ENCODE measurements at regions not wholly inside any gene's neighbourhood (a gene's known extent, or its start where the extent isn't known, plus 50 kb on each side); places are given as distances from the start of the nearest gene placed in this dataset.

DNA sequence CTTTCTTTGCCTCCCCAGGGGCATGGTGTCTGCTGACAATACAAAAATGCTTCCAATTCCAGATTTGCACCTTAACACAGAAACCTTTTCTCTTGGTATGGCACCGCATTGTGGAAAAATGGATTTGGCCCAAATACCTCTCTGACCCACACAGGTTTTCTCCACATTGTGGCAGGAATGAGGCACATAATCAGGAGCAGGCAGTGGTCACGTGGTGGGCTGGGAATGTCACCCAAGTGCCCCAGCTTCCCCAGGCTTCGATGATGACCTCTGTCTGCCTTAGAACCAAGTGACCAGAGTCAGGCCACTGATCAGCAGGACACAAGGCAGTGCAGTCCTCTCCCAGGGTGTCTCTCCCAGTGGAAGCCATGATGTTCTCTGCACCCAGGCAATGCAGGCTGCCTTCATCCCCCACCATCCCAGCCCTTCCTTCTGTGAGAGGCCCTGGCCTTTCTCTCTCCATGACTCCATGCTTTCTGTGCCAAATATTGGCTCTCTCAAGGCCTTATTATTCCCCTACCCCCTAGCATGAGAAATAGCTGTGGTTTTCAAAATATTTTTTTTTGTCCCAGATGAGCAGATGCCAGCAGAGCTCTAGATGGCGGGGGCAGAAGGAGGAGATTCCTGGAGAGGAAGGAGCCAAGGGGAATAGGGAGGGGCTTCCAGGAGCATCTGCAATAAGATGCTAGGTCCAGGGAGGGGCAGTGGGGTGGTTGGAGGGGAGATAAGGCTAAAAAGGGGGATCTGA lies 198.9 kb downstream of the ACKR3 start:
- DNase-seq: no peak
- peaks cover 2% of the 10 kb centered on the region for H3K4me1 ChIP-seq (ENCODE audit: insufficient read depth)
- H3K27me3 ChIP-seq: no peaks in the 10 kb centered on the region
- no peak overlapping the region for H3K4me3 ChIP-seq
- no peaks in the 10 kb centered on the region for H3K9me3 ChIP-seq
- no peak for TF ChIP-seq POLR2A (IDR thresholded peaks at IDR 0.05)
- TF ChIP-seq, protein P1, sequence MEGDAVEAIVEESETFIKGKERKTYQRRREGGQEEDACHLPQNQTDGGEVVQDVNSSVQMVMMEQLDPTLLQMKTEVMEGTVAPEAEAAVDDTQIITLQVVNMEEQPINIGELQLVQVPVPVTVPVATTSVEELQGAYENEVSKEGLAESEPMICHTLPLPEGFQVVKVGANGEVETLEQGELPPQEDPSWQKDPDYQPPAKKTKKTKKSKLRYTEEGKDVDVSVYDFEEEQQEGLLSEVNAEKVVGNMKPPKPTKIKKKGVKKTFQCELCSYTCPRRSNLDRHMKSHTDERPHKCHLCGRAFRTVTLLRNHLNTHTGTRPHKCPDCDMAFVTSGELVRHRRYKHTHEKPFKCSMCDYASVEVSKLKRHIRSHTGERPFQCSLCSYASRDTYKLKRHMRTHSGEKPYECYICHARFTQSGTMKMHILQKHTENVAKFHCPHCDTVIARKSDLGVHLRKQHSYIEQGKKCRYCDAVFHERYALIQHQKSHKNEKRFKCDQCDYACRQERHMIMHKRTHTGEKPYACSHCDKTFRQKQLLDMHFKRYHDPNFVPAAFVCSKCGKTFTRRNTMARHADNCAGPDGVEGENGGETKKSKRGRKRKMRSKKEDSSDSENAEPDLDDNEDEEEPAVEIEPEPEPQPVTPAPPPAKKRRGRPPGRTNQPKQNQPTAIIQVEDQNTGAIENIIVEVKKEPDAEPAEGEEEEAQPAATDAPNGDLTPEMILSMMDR (IDR thresholded peaks at IDR 0.05): no peak
- TF ChIP-seq EP300 (IDR thresholded peaks at IDR 0.05): no peak
- H3K36me3 ChIP-seq: no peaks in the 10 kb centered on the region
- intact Hi-C loops (cut with DNase I): no loop called here
- WGBS, 3 donors: 76 to 85% (median 78%) methylated on average over 4 of the region's 4 CpGs
- no peak overlapping the region for H3K27ac ChIP-seq

GRCh38 chr2:236769981-236770671 lies 200.5 kb downstream of the ACKR3 start:
- intact Hi-C loops (cut with DNase I): no loop called here
- Histone ChIP-seq H3K4me3 (no peak overlapping the region), H3K36me3 (no peaks in the 10 kb centered on the region), H3K9me3 (no peaks in the 10 kb centered on the region), H3K4me1 (ENCODE audit: insufficient read depth) (peaks cover 2% of the 10 kb centered on the region), H3K27me3 (no peaks in the 10 kb centered on the region), H3K27ac (no peak overlapping the region)
- TF ChIP-seq, protein P1 (IDR thresholded peaks at IDR 0.05): no peak
- TF ChIP-seq EP300 (IDR thresholded peaks at IDR 0.05) (no peak), POLR2A (IDR thresholded peaks at IDR 0.05) (no peak)
- 80 to 87% (median 84%) methylated on average over 9 of the region's 9 CpGs for WGBS, 3 donors
- DNase-seq: no peak

GRCh38 chr2:236772220-236772837 lies 202.7 kb downstream of the ACKR3 start:
- intact Hi-C loops (cut with DNase I): no loop called here
- Histone ChIP-seq H3K4me3 (no peak overlapping the region), H3K9me3 (no peaks in the 10 kb centered on the region), H3K4me1 (ENCODE audit: insufficient read depth) (peaks cover 2% of the 10 kb centered on the region), H3K36me3 (no peaks in the 10 kb centered on the region), H3K27me3 (no peaks in the 10 kb centered on the region), H3K27ac (no peak overlapping the region)
- no peak for TF ChIP-seq EP300 (IDR thresholded peaks at IDR 0.05)
- TF ChIP-seq POLR2A (IDR thresholded peaks at IDR 0.05): no peak
- TF ChIP-seq, protein P1 (IDR thresholded peaks at IDR 0.05): no peak
- no peak for DNase-seq
- WGBS, 3 donors: 75 to 80% (median 80%) methylated on average over 17 of the region's 17 CpGs

- Histone ChIP-seq H3K36me3 (no peaks in the 10 kb centered on the region), H3K4me3 (no peak overlapping the region), H3K27me3 (no peaks in the 10 kb centered on the region), H3K9me3 (no peaks in the 10 kb centered on the region), H3K4me1 (ENCODE audit: insufficient read depth) (peaks cover 2% of the 10 kb centered on the region), H3K27ac (no peak overlapping the region)
- intact Hi-C loops (cut with DNase I): no loop called here
- DNase-seq: no peak
- TF ChIP-seq, protein P1 (IDR thresholded peaks at IDR 0.05): no peak
- TF ChIP-seq EP300 (IDR thresholded peaks at IDR 0.05) (no peak), POLR2A (IDR thresholded peaks at IDR 0.05) (no peak)
- WGBS, 3 donors: 80 to 93% (median 92%) methylated on average over 9 of the region's 9 CpGs
These were observed 203.6 kb downstream of the ACKR3 start for GRCh38 chr2:236773206-236773605.

Measured in ovary (tissue), 7 donors.